Endothelial cell of umbilical vein (primary cell): ENCODE measurements at regions not wholly inside any gene's neighbourhood (a gene's known extent, or its start where the extent isn't known, plus 50 kb on each side); places are given as distances from the start of the nearest gene placed in this dataset.

Experiments
- BruUV-seq: library from RNA; stranded (reverse); fragments of 400-500 nt; replicated peaks from 2 replicates; lab custom pipeline; 2021; lab: Mats Ljungman, UMichigan
- CTCF ChIA-PET: fragments of 300-600, 350-600 bp; sonication (Branson Sonifier 250); formaldehyde crosslinking; loops from one replicate; lab custom pipeline; 2021; ENCODE audit warnings: antibody characterized with exemption, inconsistent platforms; lab: Charles Lee
- POLR2A ChIA-PET: fragments of 300-600, 350-600 bp; sonication (Branson Sonifier 250); formaldehyde crosslinking; loops from one replicate; lab custom pipeline; 2021; ENCODE audit warnings: antibody characterized with exemption, inconsistent platforms; lab: Charles Lee
- DNase-seq: peaks from one replicate; pipeline ENCODE4 v3.0.0-alpha.2; 2011; ENCODE audit warnings: low read depth, low spot score
- FAIRE-seq: peaks from 2 replicates; lab custom pipeline; 2011; peaks lifted over from hg19 to GRCh38; lab: Jason Lieb, UNC
- H2AFZ ChIP-seq: 2 replicates; pipeline ENCODE4 v1.6.0; 2012; ENCODE audit warnings: low read depth, low read length, control low read depth, inconsistent platforms
- H3K27ac ChIP-seq: 2 replicates; pipeline ENCODE4 v1.5.1; 2011; ENCODE audit warnings: low read depth, mild to moderate bottlenecking, control low read depth, low read length, moderate library complexity; ENCODE audit not compliant: insufficient read depth
- H3K27me3 ChIP-seq, 2 experiments: 2 replicates each; pipeline versions ENCODE4 v1.6.0 to v1.6.1; 2011; ENCODE audit warnings: low read length in 2 of 2, mixed read lengths in 1 of 2; ENCODE audit not compliant: control insufficient read depth in 2 of 2, insufficient read depth in 2 of 2
- H3K36me3 ChIP-seq, 2 experiments: 2 replicates in 1 of 2; 3 replicates in 1 of 2; pipeline ENCODE4 v1.5.1; 2011; ENCODE audit warnings: low read length in 2 of 2, mild to moderate bottlenecking in 1 of 2, moderate library complexity in 1 of 2; ENCODE audit not compliant: control insufficient read depth in 2 of 2, insufficient read depth in 2 of 2; ENCODE audit errors: extremely low read depth in 1 of 2
- H3K4me1 ChIP-seq: 3 replicates; pipeline ENCODE4 v1.5.1; 2011; ENCODE audit warnings: mild to moderate bottlenecking, low read length; ENCODE audit not compliant: control insufficient read depth, insufficient read depth; ENCODE audit errors: extremely low read depth
- H3K4me2 ChIP-seq: 2 replicates; pipeline ENCODE4 v1.6.1; 2011; ENCODE audit warnings: low read length, control low read depth, mixed read lengths; ENCODE audit not compliant: insufficient read depth
- H3K4me3 ChIP-seq, 3 experiments: fragments of 200-600 bp in 1 of 3; sonication (generic), shearing (Covaris generic) in 1 of 3; replicated peaks in 1 of 3; 2 replicates each; pipeline ENCODE4 v1.5.1; 2011 to 2016; ENCODE audit warnings: control low read depth in 3 of 3, low read length in 3 of 3, mild to moderate bottlenecking in 2 of 3, inconsistent platforms in 1 of 3, low read depth in 1 of 3, moderate library complexity in 1 of 3; ENCODE audit not compliant: insufficient read depth in 1 of 3
- H3K79me2 ChIP-seq: 2 replicates; pipeline ENCODE4 v1.6.0; 2012; ENCODE audit warnings: low read length, inconsistent platforms; ENCODE audit not compliant: control insufficient read depth, insufficient read depth
- H3K9ac ChIP-seq: replicated peaks from 2 replicates; pipeline ENCODE3; 2011; ENCODE audit warnings: low read length, control low read depth; ENCODE audit not compliant: insufficient read depth; ENCODE audit errors: extremely low read depth
- H3K9me1 ChIP-seq: replicated peaks from 3 replicates; pipeline ENCODE4 v1.6.0; 2011; ENCODE audit warnings: mild to moderate bottlenecking, low read length; ENCODE audit not compliant: control insufficient read depth, insufficient read depth; ENCODE audit errors: extremely low read depth
- H3K9me3 ChIP-seq: replicated peaks from 2 replicates; pipeline ENCODE4 v1.5.1; 2012; ENCODE audit warnings: low read length, inconsistent platforms; ENCODE audit not compliant: control insufficient read depth, insufficient read depth
- H4K20me1 ChIP-seq: replicated peaks from 2 replicates; pipeline ENCODE3; 2011; ENCODE audit warnings: mild to moderate bottlenecking, low read length; ENCODE audit not compliant: control insufficient read depth, insufficient read depth; ENCODE audit errors: extremely low read depth
- EZH2 ChIP-seq: IDR thresholded peaks from 2 replicates; pipeline ENCODE4 v1.6.1; 2012; ENCODE audit warnings: borderline replicate concordance, low read depth, mild to moderate bottlenecking, moderate library complexity, low read length, inconsistent platforms; ENCODE audit not compliant: severe bottlenecking
- FOS ChIP-seq: IDR thresholded peaks from 2 replicates; pipeline ENCODE4 v1.6.1; 2011; ENCODE audit warnings: mild to moderate bottlenecking, low read length, moderate library complexity, borderline replicate concordance; ENCODE audit not compliant: insufficient read depth
- GATA2 ChIP-seq: IDR thresholded peaks from 2 replicates; pipeline ENCODE4 v1.7.0; 2011; ENCODE audit warnings: low read depth, mild to moderate bottlenecking, moderate library complexity, mixed read lengths, low read length; ENCODE audit not compliant: insufficient read length, insufficient read depth
- JUN ChIP-seq: IDR thresholded peaks from 2 replicates; pipeline ENCODE4 v1.6.1; 2011; ENCODE audit warnings: borderline replicate concordance, low read depth; ENCODE audit not compliant: insufficient read length, insufficient read depth
- MYC ChIP-seq: IDR thresholded peaks from one replicate; pipeline ENCODE4 v1.6.1; 2011; ENCODE audit warnings: mild to moderate bottlenecking, low read depth, low read length
- POLR2A ChIP-seq: IDR thresholded peaks from 2 replicates; pipeline ENCODE4 v1.6.1; 2012; ENCODE audit warnings: low read depth, mild to moderate bottlenecking, control low read depth, low read length
- POLR2AphosphoS5 ChIP-seq: IDR thresholded peaks from 2 replicates; pipeline ENCODE4 v1.6.1; 2012; ENCODE audit warnings: low read depth, mild to moderate bottlenecking, control low read depth, low read length, moderate library complexity; ENCODE audit not compliant: insufficient read depth
- dilution Hi-C: fragments of 300-500 bp; cut with MboI; formaldehyde crosslinking; loops from one replicate; pipeline ENCODE4 v1.15.0; 2019; ENCODE audit warnings: low sequenced_read_pairs; ENCODE audit not compliant: extremely low pct_ligation_motif_present
- intact Hi-C: fragments of 100-400 bp; cut with micrococcal nuclease; formaldehyde crosslinking; loops from one replicate; pipeline ENCODE4 v1.10.0; 2022
- TF ChIP-seq, protein P1 (sequence below): IDR thresholded peaks from 2 replicates; pipeline ENCODE4 v1.6.1; 2011; ENCODE audit not compliant: insufficient read depth, insufficient read length
- TF ChIP-seq, protein P2 (sequence below), 2 donors: IDR thresholded peaks; 1 replicate in 1 of 2; 2 replicates in 1 of 2; pipeline ENCODE4 v1.5.1; 2011; ENCODE audit warnings: low read length in 2 of 2, mild to moderate bottlenecking in 2 of 2, moderate library complexity in 2 of 2, control low read depth in 1 of 2, inconsistent platforms in 1 of 2, low read depth in 1 of 2; ENCODE audit not compliant: insufficient read depth in 1 of 2; ENCODE audit errors: extremely low read depth in 1 of 2

- dilution Hi-C loops = loop anchor here (25.0 kb wide), 1 partner anchor 133 kb away; no protein-coding TSS in a partner anchor
- no peaks in the 10 kb centered on the region for H3K27me3 ChIP-seq
- ChIA-PET CTCF (interaction anchor here (1.2 to 1.4 kb wide), 3 partner anchors 22 to 146 kb away, joined by 3 to 4 read pairs (median 3); no protein-coding TSS in a partner anchor), POLR2A (no interaction called here)
- intact Hi-C loops = no loop called here
- H3K9me3 ChIP-seq = no peaks in the 10 kb centered on the region
- BruUV-seq = no TSS peak
- TF ChIP-seq POLR2AphosphoS5 (no peak), POLR2A (no peak), GATA2 (no peak), FOS (no peak), JUN (no peak), EZH2 (no peak), MYC (no peak)
- TF ChIP-seq, protein P1, sequence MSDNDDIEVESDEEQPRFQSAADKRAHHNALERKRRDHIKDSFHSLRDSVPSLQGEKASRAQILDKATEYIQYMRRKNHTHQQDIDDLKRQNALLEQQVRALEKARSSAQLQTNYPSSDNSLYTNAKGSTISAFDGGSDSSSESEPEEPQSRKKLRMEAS = no peak
- TF ChIP-seq, protein P2, sequence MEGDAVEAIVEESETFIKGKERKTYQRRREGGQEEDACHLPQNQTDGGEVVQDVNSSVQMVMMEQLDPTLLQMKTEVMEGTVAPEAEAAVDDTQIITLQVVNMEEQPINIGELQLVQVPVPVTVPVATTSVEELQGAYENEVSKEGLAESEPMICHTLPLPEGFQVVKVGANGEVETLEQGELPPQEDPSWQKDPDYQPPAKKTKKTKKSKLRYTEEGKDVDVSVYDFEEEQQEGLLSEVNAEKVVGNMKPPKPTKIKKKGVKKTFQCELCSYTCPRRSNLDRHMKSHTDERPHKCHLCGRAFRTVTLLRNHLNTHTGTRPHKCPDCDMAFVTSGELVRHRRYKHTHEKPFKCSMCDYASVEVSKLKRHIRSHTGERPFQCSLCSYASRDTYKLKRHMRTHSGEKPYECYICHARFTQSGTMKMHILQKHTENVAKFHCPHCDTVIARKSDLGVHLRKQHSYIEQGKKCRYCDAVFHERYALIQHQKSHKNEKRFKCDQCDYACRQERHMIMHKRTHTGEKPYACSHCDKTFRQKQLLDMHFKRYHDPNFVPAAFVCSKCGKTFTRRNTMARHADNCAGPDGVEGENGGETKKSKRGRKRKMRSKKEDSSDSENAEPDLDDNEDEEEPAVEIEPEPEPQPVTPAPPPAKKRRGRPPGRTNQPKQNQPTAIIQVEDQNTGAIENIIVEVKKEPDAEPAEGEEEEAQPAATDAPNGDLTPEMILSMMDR (IDR thresholded peaks at IDR 0.05; ENCODE audit: extremely low read depth in 1 of 2, insufficient read depth in 1 of 2, low read depth in 1 of 2, low read length in 2 of 2) = no peak
- FAIRE-seq (no peak), DNase-seq (no peak)
- no peak overlapping the region for H3K4me3 ChIP-seq
- H3K4me2 ChIP-seq = no peak overlapping the region
- no peaks in the 10 kb centered on the region for H3K79me2 ChIP-seq
- no peaks in the 10 kb centered on the region for H4K20me1 ChIP-seq
- no peaks in the 10 kb centered on the region for H3K9me1 ChIP-seq
- H3K4me1 ChIP-seq = no peaks in the 10 kb centered on the region
- H3K9ac ChIP-seq = no peak overlapping the region
- no peak overlapping the region for H2AFZ ChIP-seq
- no peak overlapping the region for H3K27ac ChIP-seq
- no peaks in the 10 kb centered on the region for H3K36me3 ChIP-seq
Observed at GRCh38 chr11:32029721-32030120, 61.2 kb upstream of the RCN1 start.
